CD4-positive, alpha-beta T cell treated with Interferon gamma for 1 hour (primary cell): ENCODE measurements at regions not wholly inside any gene's neighbourhood (a gene's known extent, or its start where the extent isn't known, plus 50 kb on each side); places are given as distances from the start of the nearest gene placed in this dataset.
"Not testable (repeated sequence)": the region's sequence is repeated elsewhere in the genome, so short reads cannot be mapped to it uniquely, and the experiment has no call there.

Source experiments
- DNase-seq: peaks from one replicate; pipeline ENCODE4 v3.0.0-alpha.2; 2020

DNA sequence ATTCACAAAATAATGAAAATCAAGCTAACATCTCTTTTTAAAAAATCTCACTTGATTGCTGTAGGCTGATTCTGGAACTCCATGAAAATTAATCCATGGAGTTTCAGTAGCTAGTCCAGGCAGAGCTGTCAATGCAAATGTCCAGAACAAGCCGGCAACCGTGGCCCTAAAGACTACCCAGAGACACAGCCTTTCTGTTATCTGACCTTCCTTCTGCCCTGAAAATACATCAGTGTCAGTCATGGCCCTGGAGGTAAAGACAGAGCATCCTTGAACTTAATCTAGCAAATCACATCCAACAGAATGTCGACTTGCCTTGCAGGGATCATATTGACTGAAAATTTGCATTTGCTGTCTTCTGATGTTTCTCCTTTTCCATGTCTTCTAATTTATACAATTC, 887.4 kb upstream of the B3GALT2 start:
- no peak for DNase-seq

DNA sequence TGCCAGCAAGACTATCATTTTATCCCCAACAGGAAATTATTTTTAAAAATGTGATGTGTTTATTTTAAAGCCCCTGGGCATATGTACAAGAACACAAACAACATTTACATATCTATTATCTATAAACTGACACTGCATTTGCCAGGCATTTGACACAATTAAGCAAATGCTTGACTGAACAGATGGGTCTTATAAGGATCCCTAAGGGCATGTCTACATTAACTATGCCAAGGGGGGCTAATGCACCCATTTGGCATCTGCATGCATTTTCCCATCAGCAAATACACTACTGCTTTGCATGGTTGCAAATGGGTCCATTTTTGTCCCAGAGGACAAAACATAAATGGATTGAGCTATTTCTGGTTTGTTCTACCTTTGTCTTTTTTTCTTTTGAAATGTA, 884.8 kb upstream of the B3GALT2 start:
- DNase-seq, result no peak

DNA sequence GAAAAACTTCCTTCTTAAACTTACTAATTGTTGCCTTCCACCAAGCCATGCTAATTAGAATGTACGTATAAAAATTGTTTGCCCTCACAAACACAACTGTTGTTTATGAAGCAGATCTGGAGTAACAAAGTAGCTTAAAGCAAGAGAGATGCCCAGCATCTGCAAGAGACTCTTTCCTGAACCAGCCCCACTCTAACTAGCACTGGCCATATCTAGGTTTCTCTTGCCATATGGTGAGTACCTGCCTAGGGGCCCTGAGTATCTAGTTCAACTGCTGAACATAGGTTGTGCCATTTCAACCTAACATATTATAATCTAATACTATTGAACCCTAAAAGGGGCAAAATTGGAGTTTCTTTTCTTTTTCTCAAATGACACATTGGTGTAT, 883.4 kb upstream of the B3GALT2 start:
- DNase-seq, result no peak

- DNase-seq, result no peak
These were observed 882.9 kb upstream of the B3GALT2 start for GRCh38 chr1:194069168-194069830.

DNA sequence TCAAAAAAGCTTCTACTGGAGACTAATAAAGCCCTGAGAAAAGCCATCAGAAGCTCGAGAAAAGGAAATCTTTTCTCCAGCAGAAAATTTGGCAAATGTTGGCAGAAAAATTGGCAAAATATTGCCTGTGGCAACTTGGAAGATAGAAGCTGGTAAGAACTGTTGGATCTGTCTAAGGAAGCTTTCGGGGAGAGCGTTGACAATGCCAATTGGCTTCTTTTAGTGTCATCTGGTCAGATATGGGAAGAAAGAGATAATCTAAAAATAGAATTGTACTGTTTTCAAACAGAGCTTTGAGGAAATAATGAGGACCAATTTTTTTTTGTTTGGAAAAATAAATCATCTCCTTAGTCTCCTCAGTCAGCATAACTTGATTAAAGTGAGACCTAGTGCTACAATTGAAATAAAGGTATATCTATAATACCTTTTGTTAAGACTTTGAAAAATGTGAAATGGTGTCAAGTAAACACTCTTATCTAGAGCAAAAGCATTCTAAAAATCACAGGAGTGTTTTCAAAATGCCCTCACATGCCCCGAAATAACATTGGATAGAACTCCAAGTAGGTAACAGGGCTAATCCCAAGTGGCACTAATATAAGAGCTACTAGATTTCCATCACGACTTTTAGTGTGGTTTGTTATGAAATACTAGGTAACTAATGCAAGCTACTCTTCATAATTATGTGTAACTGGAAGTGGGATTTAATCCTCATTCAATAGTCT, 882.2 kb upstream of the B3GALT2 start:
- no peak for DNase-seq

- no peak for DNase-seq
These were observed 881.4 kb upstream of the B3GALT2 start for GRCh38 chr1:194067772-194068171.

DNA sequence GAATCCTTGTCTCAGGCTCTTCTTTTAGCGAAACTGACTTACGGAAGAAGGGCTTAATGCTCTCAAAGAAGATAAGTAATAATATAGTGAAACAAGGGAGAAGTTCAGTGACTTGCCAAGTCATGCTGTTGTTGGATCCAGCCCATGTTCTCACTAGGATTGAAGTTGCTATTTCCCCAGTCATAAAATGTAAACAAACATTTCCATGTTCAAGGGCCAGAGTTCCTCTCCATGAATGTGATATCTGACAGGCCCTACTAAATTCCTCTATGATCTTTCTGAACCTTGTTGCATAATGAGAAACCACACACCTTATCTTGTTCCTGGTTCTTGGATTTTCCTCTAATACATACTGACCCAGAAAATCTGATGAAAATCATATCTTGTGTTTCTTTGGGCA, 876.5 kb upstream of the B3GALT2 start:
- DNase-seq, result no peak

GRCh38 chr1:194062526-194062925, 876.1 kb upstream of the B3GALT2 start:
- DNase-seq, result no peak

- DNase-seq, result no peak
These were observed 874.1 kb upstream of the B3GALT2 start for GRCh38 chr1:194060481-194060880.

DNA sequence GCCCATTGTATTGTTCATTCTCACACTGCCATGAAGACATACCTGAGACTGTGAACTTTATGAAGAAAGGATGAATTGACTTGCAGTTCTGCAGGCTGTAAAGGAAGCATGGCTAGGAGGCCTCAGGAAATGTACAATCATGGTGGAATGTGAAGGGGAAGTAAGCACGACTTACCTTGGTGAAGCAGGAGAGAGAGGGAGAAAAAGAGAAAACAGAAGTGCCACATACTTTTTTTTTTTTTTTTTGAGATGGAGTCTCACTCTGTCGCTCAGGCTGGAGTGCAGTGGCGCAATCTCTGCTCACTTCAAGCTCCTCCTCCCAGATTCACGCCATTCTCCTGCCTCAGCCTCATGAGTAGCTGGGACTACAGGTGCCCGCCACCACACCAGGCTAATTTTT, 871.9 kb upstream of the B3GALT2 start:
- not testable (repeated sequence) for DNase-seq

DNA sequence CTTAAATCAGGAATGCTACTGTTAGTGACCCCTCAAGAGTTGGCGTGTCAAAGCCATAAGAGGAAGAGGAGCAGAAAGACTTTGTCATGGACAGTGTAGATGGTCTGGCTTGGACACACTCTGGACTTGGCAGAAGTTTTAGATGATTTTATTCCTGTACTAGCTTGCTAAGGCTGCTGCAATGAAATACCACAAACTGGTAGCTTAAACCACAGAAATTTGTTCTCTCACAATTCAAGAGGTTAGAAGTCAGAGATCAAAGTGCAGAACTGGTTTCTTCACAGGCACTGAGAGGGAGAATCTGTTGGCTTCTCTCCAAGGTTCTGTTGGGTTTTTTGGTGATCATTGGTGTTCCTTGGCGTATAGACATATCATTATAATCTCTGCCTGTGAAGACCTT, 869.8 kb upstream of the B3GALT2 start:
- peak; percentile 8 for DNase-seq

DNA sequence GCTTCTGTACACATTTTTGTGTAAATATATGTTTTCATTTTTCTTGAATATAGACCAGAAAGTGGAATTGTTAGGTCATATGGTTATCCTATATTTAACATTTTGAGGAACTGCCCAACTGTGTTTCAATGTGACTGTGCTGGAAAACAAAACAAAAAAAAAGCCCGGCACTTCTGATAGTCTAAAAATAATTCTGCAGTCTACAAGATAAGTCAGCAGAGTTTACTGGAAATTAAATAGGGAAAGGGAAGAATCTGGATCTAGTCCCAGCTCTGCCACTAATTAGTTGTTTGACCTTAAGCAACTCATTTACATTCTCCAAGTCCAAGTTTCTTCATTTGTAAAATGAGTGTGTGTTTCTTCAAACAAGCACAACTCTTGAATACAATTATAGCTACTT, 869.1 kb upstream of the B3GALT2 start:
- no peak for DNase-seq

DNA sequence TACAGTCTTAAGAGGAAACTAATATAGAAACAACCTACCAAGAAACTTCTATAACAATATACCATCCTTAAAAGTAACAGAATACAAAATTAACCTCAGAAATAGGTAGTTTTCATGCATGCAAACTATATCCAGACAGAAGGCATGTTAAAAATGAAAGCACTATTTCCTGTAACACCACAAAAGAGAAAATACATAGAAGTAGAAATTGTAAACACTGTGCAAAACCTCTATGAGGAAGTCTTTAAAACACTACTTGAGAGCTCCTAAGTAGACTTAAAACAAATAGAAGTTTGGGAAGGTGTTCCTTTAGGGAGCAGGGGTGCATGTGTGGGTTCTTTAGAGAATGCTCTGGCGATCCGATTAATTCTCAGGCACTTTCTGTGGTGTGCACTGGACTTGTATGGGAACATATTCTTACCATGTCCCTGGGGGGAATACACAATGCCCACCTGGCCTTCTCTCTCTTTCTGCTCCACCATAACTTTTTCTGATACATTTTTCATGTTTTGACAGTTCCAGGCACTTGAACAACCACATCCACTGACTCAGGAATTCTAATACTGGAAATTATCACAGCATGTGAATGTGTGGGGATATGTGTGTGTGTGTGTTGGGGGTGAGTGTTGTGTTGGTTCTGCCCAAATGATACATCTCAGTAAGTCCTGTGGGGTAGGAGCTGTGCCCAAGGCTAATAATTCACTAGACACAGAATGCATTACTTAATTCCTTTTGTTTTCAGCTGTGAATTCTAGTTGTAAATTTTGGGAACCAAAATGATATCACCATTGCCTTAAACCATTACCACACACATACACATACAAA, 866.3 kb upstream of the B3GALT2 start:
- no peak for DNase-seq

DNA sequence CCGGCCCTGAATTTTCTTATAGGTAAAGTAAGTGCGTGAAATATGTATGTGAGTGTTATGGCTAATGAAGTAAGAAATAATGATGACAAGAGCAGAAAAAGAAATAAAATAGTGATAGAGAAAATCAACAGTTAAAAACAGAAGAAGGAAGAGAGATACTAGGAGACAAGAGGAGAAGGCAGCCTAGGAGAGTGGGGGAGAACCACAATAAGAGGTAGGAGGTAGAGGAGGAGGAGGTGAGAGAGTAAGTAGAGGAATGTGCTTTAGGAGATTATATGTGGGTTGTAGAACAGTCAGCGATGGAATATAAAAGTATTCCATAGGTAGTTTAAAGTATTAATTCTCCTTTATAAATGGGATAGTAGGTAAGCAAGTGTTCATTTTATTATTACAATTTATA, 861.5 kb upstream of the B3GALT2 start:
- no peak for DNase-seq

DNA sequence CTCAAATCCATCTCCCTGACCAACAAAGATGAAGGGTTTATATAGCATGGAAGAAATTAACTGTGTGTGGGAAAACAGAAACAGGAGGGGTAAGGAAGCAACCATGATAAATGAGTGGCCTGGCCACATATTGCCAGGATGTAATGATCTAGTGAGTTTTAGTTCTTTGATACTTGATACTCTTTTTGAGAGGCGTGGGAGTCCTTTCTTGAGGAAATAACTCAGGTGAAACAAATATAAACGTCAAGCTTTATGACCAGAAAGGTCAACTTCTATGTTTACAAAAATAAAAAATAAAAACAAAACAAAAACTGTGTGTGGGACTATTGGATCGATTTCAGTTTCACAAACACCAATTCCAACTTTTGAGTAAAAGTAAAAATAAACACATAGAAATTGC, 860.8 kb upstream of the B3GALT2 start:
- DNase-seq, result no peak

- DNase-seq, result no peak
These were observed 859.0 kb upstream of the B3GALT2 start for GRCh38 chr1:194045416-194045815.

GRCh38 chr1:194044892-194045291, 858.5 kb upstream of the B3GALT2 start:
- no peak for DNase-seq

- DNase-seq, result no peak
These were observed 857.8 kb upstream of the B3GALT2 start for GRCh38 chr1:194043984-194044755.

- no peak for DNase-seq
These were observed 856.3 kb upstream of the B3GALT2 start for GRCh38 chr1:194042736-194043135.

GRCh38 chr1:194040496-194040895, 854.1 kb upstream of the B3GALT2 start:
- DNase-seq, result no peak

- DNase-seq, result no peak
These were observed 853.2 kb upstream of the B3GALT2 start for GRCh38 chr1:194039578-194039977.

DNA sequence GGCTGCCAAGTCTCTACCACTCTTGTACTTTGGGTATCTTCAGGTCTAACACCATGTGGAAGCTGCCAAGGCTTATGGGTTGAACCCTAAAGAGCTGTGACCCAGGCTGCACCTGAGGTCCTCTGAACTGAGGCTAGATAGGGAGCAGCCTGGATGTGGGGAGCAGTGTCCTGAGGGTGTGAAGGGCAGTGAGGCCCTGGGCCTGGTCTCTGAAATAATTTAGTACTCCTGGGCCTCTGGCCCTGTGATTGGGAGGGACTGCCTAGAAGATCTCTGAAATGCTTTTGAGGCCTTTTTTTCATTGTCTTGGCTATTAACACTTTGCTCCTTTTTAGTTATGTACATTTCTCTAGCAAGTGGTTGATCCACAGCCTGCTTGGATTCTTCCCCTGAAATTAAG, 847.2 kb upstream of the B3GALT2 start:
- no peak for DNase-seq

GRCh38 chr1:194028002-194028401, 841.6 kb upstream of the B3GALT2 start:
- no peak for DNase-seq
